Hematopoietic multipotent progenitor cell treated with erythropoietin and hydrocortisone succinate and interleukin-3 and kit ligand, for 4 days (in vitro differentiated cells): ENCODE measurements at regions not wholly inside any gene's neighbourhood (a gene's known extent, or its start where the extent isn't known, plus 50 kb on each side); places are given as distances from the start of the nearest gene placed in this dataset.
A peak's percentile ranks its signal among the peaks of the same experiment; 100 is the strongest.

ENCODE experiments used
- DNase-seq: peaks from one replicate; pipeline ENCODE4 v3.0.0-alpha.2; 2015

DNA sequence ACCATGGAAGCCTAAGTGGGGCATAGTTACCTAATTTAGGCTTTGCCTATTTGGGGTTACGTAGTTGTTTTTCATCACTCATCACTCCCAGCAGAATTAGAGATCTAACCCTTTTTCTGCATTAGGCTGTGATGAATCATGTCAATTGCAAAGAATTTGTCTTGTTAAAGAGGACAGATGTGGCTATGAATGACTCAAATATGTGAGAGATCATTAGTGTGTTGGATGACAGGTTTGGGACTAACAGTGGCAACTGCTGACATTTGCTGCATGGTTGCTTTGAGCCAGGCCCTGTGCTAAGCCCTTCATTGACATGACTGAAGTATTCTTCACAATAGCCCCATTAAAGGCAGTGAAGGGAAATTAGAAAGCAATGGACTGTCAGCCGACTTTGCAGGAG lies 83.4 kb upstream of the BMPER start:
- DNase-seq = no peak

DNA sequence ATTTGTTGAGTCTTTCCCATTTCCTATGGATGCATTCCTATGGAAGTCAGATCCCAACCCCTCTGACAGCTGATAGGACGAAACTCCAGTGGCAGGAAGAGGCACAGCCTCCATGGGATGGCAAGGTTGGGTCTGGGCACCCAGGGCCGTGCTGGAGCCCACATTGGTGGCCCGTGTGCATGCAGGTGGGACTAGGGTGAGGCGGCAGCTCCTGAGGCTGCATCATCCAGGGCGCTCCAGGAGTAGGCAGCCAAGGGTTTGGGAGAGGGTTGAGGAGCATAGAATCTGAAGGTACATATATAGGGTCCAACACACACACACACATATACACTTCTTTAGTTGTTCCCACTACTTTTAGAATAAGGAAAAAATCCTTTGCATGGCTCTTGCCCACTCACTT lies 81.4 kb upstream of the BMPER start:
- no peak for DNase-seq

DNA sequence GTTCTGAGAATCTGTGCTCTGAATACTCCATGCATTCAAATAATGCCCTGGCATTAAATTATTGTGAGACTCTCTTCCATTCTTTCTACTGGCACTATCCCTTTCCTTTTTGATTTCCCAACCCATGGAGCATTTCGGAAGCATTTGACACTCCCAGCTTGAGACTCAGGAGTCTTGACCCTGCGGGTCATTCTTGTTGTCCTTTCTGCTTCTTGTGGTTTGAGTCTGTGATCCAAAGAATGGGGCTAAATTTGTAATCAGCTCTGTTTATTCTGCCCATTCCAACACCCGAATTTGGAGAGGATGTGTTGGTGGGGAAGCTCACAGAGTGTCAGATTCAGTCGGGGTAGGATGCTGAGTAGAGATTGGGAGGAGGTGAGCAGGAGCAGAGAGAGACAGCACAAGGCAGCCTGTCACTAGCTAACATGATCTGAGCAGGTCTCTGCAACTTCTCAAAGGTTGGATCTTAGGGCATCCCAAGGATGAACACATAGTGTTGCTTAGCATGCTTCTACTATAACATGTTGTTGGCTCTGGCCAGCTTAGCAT lies 80.4 kb upstream of the BMPER start:
- DNase-seq = no peak

DNA sequence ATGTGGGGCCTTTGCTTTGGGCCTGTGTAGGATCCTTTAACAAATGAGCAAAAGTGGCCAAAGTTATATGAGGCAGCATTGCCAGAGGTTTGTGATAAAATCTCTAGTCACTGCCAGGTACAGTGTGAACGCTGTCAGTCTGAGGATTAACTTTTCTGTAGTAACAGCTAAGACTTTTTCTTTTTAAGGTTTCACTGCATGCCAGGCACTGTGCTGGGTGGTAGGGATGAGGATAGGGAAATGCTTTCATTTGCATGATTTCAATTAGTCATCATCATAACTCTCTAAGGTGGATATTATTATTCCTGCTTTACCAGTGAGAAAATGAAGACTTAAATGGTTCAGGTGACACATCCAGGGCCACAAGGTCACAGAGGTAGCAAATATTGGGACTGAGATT lies 79.7 kb upstream of the BMPER start:
- no peak for DNase-seq

DNA sequence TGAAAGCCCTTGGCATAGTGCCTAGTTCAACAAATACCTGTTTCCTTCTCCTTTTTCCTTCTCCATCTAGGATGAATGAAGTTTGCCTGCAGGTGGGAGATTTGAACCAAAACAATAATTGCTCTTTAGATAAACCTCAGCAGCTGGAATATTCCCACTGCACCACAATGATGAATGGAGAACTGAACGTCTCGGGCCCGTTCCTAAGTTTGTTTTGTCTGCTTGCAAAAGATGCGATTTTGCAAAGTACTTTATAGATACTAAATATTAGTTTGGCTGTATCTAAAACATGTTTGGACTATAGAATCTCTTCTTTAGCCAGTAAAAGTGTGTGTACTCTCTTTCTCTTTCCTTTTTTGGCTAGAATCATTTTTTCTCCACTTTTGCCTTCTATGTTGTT lies 75.8 kb upstream of the BMPER start:
- no peak for DNase-seq

DNA sequence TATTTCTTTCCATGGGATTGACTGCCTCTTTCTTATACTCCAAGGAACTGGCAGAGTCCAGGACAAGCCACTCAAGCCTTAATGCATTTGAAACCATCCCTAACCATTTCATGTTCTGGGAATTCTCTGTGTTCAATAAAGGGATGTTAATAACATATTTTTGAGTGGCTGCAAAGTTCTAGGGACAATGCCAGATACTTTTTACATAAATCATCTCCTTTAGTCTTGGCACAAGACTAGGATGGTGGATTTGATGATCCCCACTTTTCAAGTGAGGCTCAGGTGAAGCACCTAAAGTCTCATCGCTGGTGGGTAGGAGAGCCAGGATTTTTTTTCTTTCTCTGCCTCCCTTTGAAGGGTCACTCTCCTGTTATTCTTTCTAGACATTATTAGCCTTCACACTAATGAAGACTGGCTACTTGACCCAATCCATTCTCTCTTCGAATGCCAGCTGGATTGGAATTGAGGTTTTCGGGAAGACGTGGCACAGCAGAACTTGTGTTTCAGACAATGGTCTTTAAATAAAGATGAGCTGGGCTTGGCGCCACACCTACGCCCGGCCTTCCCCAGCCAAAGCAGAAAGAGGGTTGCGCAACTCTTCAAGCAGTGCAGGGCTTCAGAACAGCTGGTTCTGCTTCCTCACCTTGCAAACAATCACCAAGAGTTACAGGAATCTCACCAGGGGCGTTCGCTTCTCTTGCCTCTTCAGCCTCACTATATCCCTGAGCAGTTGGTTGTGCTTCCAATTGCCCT lies 73.8 kb upstream of the BMPER start:
- peak; percentile 5 for DNase-seq

DNA sequence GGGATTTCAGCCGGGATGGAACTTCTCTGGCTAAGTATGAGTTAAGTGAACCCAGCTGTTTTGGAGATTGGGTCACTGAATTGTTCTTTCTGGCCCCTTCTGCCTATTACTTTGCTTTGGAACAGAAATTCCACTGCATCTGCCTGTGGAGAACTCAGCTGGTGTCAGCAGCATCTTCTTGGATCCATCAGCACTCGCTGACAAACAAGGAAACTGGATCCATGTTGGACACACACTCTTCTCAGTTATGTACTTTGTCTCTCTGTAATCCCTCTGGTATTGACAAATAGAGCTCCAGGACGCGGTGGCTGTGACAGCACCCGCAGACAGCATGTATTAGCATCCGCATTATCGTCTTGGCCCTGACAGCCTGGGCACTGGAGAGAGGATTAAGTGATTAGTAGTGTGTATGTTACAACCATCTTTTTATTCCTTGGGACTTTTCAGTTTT lies 73.0 kb upstream of the BMPER start:
- no peak for DNase-seq

DNA sequence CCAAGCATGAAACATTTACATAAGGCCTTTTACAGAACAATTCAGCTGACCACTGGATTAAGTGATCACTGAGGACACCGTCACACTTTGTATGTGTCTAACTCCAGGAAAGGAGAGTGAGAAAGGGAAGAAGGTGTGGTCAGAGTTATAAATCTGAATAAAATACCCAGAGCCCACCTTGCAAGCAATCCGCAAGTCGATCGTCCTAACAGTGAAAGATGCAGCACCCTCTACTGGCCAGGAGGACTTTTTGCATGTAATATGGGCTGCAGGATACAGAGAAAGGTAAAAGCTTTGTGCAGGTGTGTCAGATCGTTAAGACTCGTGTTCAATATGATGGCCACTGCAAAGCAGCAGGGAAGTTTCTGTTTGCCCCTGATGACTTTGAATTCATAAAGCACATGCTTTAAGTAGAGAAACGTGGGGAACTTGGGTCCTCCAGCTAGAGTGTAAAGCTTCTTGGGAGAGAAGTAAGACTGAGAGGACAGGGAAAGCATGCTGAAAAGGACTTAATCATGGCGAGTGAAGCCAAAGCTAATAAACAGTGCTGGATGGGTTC lies 68.5 kb upstream of the BMPER start:
- DNase-seq = peak; percentile 5

DNA sequence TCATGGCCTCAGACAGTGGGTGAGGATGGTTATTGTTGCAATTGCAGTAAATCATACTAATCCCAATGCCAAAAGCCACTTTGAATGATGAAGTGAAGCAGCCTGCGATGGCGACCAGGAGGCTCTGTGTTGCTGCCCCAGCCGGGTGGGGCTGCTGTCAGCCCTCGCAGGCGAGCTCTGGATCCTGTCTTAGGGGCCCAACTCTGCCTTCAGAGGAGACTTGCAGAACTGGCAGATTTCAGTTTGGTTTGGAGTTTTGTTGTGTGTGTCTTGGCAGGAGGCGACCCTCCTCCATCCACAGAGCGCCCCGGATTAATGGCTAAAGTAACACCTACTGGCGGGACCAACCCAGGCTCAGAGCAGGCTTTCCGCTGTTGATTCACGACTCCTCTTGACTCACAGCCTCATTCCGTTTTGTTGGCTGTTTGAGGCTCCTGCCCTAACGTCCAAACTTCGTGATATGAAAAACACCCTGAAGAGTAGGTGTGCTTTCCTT lies 67.9 kb upstream of the BMPER start:
- DNase-seq = no peak

DNA sequence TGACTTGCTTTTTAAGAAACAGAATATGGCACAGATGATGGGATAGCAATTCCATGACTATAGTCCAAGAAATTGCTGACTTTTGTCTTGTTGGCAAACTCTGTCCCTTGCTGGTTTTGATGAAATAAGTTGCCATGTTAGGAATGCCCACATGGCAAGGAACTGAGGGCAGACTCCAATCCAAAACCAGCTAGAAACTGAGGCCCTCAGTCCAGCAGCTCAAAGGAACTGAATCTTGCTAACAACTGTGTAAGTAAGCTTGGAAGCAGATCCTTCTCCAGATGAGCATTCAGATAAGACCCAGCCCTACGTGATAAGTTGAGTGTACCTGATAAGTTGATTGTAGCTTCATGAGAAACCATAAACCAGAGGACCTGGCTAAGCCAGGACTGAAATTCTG lies 64.3 kb upstream of the BMPER start:
- DNase-seq = no peak

DNA sequence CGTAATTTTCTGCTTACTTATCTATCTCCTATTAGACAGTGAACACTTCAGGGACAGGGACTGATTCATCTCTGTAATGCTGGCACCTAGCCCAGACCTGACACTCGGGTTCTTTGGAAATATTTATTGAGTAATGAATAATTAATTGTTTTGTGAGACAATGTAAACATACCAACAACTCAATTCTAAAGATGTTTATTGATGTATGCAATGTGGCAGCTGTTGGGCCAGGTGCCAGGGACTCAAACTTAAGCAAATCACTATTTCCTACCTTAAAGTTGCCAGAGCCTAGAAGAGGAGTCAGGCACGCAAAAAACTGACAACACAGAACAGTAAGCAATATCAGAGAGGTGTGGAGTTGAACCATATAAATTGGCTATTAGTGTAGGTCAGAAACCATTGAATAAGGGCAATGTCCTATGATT lies 63.6 kb upstream of the BMPER start:
- no peak for DNase-seq

DNA sequence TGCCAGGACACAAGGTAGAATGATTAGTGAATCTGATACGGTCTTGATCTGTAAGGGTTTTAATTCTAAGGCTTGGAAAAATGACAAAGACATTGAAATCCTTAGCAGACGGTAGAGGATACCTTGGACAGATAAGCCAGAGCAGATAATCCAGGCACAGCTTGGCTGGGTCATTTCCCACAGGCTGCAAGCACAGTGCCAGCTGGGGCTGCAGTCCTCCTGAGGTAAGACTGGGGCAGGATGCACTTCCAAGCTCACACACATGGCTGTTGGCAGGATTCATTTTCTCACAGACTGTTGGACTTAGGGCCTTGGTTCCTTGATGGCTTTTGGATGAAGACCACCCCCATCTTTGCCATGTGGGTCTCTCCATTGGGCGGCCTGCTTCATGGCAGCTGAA lies 63.2 kb upstream of the BMPER start:
- DNase-seq = no peak

DNA sequence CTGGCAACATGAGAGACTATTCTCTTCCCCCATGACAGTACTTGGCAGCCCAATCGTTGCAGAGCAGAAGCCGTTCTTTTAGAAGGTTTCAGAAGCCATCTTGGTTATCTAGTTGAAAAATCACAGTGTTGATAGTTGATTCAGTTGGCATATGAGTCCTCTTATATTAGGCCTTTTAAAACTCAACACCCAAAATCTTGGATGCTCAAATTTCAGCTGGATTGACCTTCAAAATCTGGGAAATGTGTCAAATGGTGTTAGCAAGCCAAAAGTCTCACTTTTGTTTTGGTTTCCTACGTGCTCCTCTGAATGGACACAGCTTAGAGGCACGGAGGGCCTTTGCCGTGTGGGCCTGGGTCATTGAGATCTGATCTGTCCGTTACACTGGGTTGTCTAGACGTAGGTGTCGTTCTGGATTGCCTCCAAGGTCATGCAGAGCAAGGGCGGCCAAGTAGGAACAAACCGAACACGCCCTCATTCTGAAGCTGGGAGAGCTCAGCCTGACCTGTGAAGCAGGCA lies 59.3 kb upstream of the BMPER start:
- no peak for DNase-seq

DNA sequence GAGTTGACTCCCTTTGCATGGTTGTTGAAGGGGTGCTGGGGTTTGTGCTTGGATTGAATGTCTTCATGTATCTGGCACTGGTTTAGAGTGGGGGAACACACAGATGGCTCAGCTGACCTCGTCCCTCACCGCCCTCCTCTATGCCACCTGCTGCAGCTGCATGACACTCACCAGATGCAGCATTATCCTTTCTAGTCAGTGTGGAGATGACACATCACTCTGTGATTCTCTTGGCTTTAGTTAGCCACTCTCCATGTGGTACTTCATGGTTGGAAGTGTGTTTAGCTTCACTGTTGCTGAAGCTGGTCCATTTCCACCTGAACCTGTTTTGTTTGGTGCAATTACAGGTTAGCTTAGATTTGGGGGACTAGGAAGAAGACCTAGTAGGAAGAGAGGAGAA lies 56.3 kb upstream of the BMPER start:
- DNase-seq = no peak

DNA sequence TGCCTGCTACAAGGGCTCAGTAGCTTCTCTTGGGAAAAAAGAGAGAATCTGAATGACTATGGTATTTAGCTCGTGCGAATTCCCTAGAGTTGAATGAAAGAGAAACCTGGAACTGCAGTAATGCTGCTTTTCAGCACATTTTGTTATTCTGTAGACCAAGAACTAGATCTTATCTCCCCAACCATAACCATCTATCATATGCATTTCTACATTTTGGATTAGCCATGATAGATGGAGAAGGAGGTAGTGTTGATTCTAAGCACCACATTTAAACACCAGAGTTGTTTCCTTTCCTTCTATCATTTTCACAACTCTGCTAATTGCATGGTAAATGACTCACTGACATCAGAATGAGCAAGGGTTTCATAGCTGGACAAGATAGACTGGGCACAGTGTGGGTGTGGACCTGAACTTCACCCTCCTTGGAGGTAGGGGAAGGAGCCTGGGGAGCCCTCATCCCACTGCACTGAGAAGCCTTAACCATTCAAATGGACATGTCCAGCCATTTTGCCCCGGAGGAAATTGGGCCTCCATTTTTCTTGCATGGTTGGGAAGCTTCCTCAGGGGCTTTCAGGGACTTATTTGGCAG lies 55.3 kb upstream of the BMPER start:
- DNase-seq = no peak

DNA sequence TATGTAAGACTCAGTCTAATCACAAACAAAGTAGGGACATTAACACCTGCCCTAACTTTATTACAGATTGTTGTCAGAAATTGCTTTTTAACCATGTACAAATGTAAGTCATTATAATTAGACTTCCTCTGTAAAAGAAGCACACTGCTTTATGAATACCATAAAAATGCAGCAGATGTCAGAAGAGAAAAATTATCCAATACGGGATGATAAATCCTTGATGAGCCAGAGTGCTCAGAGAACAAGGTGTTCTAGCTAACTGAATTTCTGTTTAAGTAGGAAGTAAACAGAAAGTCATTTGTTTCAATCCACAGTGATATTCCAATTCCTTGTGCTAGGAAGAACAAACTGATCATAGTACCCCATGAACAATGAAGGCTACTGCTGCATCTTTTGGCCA lies 54.6 kb upstream of the BMPER start:
- no peak for DNase-seq

DNA sequence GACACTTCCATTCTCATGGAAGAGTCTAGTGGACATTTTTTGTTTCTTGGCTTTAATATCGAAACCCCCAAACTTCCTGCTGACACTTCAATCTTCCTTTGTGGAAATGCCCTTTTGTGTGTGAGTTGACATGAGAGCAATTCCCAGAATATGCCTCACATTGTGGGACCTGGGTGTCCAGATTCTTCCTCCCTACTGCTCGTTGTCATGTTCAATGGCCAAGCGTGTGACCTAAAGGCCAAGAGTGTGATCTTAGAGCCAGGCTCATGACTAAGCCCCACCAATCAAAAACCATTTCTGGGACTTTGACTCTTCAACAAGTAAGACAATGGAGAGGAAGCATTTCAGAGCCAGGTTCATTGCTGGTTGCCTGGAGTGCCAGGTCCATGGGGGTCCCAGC lies 52.5 kb upstream of the BMPER start:
- DNase-seq = no peak

DNA sequence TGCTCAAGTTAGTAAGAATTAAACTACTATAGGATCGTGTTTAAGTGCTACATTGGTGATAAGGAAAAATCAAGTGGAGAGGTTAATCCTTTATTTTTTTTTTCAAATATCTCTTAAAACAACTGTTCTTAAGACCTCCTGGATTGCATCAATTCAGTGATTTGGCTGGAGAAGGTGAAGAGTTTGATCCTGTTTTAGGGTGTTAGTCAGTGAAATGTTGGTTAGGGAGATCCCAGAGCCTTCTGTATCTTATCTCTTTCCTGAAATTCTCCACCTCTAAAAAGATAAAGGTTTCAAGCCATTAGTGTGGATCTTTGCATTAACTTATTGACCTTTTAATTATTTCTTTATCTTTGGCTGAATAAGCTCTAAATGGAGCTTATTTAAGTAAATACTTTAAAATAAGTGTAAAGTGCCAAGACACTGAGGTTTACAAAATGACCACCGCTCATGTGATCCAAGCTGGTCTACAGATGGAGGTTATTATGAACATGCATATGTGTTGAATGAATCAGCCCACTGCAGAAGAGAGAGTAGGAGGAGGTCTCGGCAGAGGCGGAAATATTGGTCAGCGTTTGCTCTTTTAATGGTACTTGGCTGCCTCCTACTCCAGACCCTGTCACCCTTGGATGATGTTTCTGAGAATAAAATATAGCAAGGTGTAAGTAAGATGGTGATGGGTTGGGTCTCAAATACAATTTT lies 51.8 kb upstream of the BMPER start:
- no peak for DNase-seq

DNA sequence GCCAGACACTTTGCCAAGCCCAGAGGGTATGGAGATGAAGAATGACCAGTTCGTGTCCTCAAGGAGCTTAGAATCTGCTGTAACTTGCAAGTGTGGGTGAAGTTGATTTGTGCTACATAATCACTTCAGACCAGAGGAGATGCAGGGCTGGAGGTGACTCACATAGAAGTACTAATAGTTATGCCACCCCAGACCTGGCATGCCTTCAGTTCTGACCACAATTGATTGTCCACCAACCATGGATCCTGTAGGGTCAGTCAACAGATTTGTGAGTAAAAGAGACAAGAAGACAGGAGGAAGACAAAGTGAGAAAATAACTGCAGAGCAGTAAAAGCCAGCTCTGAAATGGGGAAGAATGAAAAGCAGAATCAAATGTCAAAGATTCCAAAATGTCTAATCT lies 51.2 kb upstream of the BMPER start:
- DNase-seq = no peak

DNA sequence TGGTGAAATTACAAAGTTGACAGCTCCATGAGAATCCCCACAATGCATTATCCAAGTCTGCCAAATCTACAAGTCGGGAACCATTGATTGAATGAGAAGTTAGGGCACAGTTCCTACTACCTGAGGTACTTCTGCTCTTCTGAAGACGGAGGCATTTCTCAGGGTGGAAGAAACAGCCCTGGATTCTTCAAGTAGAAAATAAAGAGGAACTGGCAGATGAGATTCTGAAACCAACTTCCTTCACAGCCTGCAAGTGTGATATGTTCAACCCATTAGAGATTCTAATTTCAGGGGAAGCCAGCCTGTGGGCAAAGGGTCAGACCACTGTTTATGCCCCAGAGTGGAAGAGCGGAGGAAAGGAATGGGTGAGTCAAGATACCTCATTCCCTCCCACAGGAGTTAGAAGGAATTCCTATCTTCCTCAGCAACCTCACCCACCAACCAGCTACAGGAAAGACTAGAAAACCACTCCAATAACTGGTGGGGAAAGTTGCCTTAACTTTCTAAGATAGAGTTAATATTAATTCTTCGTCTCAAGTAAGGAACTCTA lies 50.5 kb upstream of the BMPER start:
- peak; percentile 57 for DNase-seq
